NCI-H1417 (cell line): ENCODE measurements at regions not wholly inside any gene's neighbourhood (a gene's known extent, or its start where the extent isn't known, plus 50 kb on each side); places are given as distances from the start of the nearest gene placed in this dataset.

Experiments used
- DNase-seq, 3 experiments: peaks; one replicate each; lab custom pipeline; 2025; lab: John Stamatoyannopoulos, UW

DNA sequence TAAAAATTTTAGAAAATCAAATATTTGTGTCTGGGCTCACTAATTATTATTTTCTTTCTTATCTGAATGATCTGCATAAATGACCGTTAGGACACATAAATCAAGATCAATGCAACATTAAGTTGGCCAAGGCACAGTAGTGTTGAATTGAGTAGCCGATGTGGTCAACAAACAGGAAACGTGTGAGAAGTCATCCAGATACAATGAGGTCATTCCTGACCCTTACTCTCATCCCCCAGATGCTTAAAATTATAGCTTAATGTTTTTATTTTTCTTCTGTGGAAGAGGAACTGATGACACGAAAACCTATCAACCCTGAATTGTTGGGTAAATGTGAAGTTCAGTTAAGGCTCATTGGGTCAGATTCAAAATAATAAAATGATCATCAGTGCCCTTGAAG, 222.9 kb downstream of the RFC3 start:
- no peak for DNase-seq

DNA sequence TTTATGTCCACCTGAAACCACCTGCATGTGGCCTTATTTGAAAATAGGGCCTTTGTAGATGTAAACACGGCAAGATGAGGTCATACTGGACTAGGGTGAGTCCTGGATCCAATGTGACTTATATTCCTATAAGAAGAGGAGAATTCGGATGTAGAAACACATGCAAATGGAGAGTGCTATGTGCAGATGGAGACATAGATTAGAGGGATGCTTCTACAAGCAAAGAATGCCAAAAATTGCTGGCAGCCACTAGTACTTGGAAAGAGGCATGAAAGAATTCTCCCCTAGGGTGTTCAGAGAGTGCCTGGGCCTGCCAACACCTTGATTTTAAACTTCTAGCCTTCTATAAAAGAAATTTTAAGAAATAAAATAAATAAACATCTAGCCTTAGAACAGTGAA, 226.1 kb downstream of the RFC3 start:
- no peak for DNase-seq

DNA sequence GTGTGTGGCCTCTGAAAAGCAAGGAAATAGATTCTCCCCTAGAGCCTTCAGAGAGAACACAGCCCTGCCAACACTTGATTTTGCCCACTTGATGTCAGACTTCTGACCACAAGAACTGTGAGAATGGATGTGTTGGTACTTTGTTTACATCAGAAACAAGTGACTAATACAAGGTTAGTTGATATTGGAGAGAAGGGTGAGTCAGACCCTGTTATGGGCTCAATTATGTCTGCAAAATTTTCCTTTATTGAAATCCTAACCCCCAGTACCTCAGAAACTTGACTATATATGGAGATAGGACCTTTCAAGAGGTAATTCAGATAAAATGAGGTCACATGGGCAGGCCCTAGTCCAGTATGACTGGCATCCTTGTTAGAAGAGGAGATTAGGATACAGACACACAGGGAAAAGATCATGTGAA, 226.7 kb downstream of the RFC3 start:
- DNase-seq: no peak

DNA sequence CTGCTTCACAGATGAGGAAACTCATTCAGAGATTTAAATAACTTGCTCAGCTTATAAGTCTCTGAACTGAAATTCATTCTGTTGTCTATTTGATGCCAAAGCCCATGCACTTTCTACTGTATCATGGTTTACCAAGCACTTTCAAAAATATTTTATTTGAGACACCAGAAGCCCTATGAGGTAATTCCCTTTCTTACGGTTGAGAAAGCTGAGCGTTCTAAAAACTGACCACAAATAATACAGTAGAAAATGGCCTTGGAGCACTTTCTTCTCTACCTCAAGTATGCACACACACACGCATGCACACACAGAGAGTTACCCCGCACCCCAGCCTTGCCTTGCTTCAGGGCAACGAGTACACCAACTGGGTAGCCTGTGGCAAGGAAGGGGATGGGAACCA, 228.5 kb downstream of the RFC3 start:
- DNase-seq: no peak

DNA sequence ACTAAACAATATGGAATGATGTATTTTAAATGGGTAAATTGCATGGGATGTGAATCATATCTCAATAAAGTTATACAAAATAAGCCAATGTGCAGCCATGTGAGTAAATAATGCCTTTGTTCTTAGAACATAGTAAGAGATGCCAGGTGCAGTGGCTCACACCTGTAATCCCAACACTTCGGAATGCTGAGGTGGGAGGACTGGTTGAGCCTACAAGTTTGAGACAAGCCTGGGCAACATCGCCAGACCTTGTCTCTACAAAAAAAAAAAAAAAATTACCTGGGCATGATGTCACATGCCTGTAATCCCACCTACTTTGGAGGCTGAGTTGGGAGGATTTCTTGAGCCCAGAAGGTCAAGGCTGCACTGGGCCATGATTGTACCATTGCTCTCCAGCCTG, 230.7 kb downstream of the RFC3 start:
- no peak for DNase-seq

DNA sequence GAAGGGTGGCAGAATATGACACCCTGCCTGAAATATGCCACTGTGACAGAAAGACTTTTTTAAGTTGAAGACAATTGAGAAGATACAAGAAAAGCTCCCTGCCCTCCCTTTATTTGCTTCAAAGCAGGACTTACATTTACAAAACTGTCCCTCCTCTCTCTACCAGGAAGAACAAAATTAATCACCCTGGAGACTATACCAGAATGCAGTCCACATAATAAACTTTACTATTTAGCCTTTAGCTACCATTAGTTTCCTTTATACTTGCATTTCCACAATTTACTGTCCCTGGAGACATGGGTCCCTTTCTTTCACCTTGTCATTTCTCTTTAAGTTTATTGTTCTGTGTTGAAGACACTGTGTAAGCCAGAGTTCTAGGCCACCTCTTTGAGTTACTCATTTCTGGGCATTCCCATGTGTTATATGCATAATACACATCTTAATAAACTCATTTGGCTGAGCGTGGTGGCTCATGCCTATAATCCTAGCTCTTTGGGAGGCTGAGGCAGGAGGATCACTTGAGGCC, 238.8 kb downstream of the RFC3 start:
- no peak for DNase-seq

DNA sequence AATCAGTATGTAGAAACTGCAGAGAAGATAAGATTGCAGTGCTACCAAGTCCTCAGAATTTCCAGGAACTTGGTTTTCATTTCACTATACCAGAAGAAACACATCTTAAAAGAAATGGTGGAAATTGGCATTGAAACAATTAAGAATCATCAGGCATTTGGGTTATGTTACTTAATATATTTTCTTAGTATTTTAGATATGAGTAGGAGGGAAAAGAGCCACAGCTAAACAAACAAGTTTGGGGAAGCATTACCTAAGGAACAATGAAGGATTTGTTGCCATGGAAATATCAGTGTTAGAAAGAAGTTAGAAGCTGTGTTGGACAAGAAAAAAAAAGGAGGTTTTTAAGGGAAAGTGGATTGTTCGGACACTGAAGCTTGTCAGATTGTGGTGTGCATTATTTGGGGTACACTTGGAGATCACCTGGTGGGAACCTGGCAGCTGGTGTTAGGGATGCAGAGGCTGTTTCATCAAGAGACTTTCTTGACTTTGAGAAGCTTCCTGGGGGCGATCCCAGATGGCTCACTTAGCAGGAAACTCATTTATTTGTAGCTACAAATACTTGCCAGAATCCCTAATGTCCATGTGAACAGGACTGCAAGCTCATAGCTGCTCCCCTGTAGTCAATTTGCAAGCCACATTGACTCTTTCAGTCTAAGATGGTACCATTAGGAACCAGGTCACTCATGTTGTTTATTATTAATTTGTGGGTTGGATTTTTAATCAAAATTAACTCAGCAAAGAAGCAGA, 246.7 kb downstream of the RFC3 start:
- DNase-seq: no peak

DNA sequence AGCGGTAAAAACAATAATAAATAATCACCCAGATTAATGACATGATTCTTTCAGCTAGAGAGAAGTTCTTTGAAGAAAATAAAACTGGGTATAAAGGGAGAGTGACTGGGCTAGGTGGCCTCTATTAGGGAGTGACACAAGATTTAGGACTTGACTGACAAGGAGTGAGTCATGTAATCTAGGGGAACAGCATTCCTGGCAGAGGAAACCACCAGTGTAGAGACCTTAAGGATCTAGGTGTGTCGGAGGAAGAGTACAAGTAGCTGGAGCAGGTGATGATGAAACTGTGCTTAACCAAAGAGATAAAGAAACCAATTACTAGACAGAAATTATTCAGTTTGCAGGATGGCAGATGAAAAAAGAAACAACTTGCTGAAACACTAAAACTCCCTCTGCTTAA, 248.0 kb downstream of the RFC3 start:
- no peak for DNase-seq

DNA sequence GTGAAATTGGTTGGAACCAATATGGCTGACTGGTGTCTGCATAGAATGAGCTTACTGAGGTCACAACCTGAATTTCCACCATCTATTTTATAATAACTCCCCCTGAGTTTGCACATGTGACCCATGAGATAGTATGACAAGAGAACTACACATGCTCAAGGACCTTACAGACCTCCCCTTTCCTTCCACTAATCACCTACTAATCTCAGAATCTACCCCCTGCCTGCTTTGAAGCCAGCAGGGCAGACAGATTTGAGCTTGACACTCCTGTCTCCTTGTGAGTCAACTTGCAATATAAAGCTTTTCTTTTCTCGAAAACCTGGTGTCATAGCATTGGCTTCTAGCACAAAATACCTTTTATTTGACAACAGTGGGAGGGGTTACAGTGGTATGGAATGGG, 248.4 kb downstream of the RFC3 start:
- DNase-seq: no peak

DNA sequence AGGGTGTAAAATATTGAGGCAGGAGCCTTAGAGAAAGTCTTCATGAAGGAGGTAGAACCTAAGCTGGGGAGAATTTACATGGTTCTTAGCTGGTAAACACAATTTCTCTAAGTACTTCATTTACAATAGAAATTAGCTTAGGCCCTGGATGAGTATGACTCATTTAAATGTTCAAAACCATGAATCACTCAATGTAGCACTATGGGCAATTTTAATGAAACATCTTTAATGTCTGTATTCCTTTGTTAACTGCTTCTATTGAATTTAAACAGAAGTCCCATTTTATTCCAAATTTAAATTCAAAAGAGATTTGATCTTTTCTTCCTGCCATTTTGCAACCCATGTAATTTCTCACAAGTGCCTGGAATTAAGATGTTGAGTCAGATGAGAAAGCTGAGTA, 252.1 kb downstream of the RFC3 start:
- no peak for DNase-seq

DNA sequence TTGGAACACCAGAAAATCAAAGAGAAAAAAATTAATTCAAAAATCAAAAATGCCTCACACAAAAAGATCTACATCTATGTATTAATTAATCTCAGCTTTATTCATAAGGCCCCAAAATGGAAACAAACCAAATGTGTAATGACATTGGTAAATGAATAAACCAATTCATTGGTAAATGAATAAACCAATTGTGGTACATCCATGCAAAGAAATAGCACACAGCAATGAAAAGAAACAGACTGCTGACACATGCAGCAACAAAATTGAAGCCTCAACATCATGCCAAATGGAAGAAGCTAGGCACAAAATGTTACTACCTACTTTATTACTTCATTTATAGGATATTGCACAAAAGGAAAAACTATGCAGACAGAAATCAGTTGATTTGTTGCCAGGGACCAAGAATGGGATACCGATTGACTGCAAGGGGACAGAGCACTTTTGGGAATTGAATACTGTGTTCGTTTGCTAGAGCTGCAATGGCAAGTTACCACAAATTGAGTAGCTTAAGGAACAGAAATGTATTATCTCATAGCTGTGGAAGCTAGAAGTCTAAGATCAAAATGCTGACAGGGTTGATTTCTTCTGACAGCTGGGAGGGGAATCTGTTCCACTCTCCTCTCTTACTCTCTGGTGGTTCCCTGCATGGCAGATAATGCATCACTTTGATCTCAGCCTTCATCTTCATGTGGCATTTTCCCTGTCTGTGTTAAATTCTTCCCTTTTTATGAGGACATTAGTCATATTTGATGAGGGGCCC, 252.8 kb downstream of the RFC3 start:
- no peak for DNase-seq

DNA sequence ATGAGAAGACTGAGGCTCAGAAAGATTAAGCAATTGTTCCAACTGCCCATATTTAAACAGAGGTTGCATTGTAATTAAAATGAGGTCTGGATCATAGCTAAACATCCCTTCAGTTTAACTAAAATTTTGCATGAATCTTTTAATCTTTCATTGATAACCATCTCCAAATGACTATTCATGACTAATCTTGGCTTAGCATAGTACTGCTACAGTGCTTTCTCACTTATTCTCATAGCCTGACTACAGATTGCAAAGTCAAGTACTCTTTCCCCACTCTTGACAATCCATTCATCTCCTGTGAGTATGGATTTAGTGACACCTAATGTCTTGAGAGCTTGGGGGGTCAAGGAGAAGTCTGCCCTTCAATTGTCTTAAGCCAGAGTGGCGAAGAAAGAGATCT, 258.4 kb downstream of the RFC3 start:
- no peak for DNase-seq

DNA sequence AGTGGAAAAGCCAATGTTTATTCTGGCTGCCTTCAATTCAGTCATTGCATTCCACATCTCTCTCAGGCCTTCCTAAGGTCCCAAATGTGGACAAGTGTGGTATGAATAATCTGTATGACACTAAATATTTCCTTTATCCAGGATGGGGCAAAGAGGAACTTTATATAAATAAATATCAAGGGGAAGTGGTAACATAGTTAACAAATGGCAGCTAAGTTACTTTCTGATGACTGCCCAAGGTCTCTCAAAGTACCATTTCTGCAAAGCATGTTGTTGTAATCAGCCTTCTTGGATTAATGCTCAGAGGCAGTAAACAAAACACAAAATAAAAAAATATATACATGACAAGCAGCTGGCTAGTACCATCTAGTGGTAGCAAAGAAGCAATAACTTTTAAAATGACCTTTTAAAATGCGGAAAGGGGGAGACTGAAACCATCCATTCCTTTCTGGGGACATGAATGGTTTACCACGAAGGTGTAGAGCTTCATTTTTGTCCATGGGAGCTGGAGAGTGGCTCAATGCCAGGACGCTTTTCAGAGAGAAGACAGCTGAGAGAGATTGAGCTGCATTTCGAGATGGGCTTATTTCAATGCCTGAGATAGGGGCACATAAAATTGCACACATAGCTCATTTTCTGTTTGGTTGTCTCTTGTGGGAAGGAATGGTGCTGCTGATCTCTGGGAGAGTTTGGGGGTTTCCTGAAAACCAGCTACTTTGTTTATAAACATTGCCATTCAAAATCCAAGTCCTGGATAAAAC, 259.2 kb downstream of the RFC3 start:
- DNase-seq: peak in 2 of 3 experiments; percentile 1 to 34

DNA sequence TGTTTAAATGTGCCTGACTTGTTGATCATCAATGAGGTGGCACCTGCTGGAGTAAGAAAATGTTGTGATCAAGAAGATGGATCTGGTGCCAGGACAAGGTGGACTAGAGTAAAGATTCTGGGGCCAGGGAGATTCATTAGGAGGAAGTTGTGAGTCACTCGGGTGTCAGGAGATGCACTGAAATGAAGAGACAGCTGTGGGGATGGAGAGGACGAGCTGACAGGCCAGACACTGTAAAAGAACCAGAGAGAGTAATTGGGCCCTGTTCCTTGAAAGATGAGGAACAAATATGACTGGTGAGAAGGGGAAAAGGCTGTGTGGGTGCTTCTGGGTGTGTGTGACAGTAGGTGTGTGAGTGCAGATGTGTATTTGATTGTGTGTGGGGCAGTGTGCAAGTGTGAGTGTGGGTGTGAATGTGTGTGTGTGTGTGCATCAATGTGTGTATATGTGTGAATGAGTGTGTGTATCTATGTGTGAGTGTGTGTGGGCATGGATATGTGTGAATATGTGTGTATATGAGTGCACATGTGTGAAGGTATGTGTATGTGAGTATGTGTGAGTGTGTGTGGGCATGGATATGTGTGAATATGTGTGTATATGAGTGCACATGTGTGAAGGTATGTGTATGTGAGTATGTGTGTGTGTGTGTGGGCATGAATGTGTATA, 260.5 kb downstream of the RFC3 start:
- DNase-seq: no peak

DNA sequence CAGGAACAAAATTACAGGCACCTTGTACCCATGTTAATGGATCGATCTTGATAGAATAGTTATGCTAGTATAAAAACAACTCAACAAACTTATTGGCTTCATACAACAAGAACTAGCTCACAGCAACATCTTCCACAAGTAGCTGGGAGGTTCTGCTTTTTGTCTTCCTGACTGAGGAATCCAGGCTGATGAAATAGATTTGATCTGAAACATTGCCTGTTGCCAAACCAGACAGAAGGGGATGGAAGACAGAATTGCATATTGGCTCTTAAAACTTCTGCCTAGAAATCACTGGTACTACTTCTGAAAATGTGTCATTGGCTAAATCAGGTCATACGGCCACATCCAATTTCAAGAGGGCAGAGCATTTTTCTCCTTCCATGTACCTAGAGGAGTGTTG, 267.3 kb downstream of the RFC3 start:
- DNase-seq: no peak

DNA sequence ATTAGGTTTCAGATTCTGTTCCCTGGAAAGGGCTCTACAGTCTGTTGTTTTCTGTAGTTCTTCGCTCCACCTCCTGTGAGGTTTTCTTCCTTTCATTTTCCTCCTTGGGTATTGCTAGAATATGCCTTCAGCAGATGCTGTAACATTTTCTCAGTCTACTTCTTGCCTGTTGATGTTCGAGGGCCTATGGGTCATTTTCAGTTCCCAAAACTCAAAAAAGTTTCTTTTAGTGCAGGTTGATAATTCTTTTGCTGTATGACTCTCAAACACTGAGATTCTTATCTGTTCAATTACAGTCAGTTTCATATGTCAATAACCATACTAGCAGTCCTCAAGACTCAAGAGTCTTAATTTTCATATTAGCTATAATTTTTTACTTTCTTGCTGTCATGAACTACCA, 268.3 kb downstream of the RFC3 start:
- DNase-seq: no peak

DNA sequence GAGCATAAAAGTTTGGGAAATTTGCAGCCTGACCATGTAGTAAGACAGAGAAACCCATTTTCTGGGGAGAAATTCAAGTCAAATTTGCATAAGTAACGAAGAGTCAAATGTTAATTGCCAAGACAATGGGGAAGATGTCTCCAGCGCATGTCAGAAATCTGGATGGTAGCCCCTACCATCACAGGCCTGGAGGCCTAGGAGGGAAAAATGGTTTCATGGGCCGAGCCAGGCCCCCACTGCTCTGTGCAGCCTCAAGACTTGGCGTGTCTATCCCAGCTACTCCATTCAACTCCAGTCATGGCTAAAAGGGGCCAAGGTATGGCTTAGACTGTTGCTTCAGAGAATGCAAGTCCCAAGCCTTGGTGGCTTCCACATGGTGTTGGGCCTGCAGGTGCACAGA, 269.8 kb downstream of the RFC3 start:
- no peak for DNase-seq

DNA sequence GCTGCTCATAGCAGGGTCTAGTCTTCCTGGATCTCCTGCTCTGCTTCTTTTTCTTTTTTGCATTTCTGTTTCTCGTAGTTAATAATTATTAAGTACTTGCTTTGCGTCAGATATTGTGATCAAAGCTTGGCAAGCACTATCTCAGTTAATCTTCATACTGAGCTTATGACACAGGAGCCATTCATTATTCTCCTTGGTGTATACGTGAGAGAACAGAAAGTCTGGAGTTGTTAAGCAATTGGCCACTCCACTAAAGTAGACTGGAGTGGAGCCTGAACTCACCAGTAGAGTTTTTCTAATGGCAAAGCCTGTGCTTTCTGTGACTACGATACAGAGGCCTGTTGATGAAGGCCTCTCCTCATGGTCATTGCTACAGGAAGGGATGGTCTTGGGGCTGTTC, 285.9 kb downstream of the RFC3 start:
- no peak for DNase-seq

DNA sequence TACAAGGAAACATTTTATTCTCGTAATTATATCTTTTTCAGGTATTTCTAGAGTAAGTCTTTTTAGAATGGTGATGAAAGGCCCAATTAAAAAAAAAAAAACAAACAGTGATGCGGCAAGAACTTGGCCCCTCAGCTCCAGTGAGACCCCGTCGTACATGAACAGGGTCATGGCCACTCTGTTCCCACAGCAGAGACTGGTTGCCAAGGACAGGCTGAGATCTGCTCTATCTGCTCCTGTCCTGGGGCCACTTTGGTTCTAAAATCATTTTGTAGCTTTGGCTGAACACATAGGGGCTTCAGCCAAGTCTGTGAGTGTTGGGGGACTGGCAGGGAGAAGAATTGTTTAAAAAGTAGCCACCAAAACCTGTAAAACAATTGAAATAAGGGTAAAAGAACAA, 286.9 kb downstream of the RFC3 start:
- DNase-seq: no peak

DNA sequence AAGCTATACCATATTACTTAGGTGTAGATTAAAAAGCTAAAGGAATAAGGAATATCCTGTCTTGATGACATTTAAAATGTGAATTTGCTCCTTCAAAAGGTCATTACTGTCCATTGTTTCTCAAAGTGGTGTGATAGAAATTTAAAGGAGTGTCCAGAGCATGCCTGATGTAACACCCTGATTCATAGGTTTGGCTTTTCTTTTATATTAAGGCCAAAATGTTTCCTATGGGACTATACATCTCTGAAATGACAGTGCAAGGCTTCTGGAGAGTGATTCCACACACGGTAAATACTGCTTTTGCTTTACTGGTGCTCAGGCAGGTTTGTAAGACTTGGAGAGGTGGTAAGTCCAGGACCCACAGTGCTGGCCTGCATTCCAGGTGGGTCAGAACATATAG, 289.9 kb downstream of the RFC3 start:
- no peak for DNase-seq

DNA sequence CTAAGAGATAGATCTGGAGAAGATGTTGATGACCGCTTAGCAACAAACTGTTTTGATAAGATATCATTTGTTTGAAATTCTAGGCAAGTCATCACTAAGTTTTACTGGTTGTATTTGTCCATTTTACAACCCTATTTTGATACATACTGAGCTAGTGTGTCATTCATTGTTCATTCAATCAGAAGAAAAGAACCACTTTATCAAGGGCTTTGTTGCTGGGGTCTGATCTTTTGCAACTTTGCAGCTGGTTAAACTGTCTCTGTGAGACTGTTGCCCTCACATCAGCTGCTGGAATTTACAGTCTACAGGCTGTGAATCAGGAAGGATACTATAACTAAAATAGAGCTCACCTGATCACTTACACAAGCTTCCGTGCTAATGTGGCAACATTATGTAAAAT, 290.5 kb downstream of the RFC3 start:
- no peak for DNase-seq

DNA sequence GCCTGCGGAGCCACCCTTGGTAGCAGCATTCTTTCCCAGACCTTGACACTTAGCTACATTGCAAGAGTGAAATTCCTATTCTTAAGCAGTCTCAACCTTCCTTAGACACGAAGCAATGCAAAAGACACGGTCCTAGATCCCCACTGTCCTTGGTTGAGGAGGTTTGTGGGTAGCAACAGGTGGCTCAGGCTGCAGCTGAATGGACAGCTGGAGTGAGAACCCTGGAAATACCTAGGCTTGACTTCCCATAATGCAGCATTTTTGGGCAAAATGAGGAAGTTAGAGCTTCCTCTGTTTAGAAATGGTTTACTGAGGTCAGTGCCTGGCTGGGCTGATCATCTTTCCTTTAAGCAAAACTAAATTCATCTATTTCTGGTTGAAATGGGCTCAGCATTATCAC, 296.6 kb downstream of the RFC3 start:
- DNase-seq: no peak
